Cardiac septum (tissue), 1 donor: ENCODE measurements at regions not wholly inside any gene's neighbourhood (a gene's known extent, or its start where the extent isn't known, plus 50 kb on each side); places are given as distances from the start of the nearest gene placed in this dataset.

Experiments
- DNase-seq: peaks from one replicate; pipeline ENCODE4 v3.0.0-alpha.2; 2020; ENCODE audit warnings: low spot score
- intact Hi-C: fragments of 100-400 bp; cut with DNase I; formaldehyde crosslinking; loops from one replicate; pipeline ENCODE4 v1.14.0; 2022
- donor health status: DM: no; HTN: no; CAD: no.

- intact Hi-C loops, result no loop called here
- no peak for DNase-seq
Observed at GRCh38 chr6:67653561-67653960, 981.5 kb upstream of the ADGRB3 start.

- no peak for DNase-seq
- intact Hi-C loops, result no loop called here
Observed at GRCh38 chr6:67646550-67646949, 988.5 kb upstream of the ADGRB3 start.

DNA sequence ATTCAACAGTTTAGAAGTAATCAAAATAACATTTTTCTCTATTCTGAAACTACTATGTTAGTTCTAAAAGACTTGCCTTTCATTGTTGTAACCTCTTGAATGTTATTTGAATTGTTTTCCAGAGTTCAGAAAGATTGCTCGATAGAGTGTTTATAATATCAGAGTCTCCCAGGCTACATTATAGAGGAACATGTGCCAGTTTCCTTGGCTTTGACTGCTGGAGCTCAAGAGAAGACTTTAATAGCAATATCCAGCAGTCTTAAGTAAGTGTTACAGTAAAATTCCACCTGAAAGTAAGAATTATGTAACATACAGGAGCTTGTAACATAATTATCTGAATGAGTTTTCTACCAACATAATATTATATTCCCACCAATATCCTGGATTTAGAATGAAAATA, 991.8 kb upstream of the ADGRB3 start:
- DNase-seq, result no peak
- intact Hi-C loops, result no loop called here

GRCh38 chr6:67642582-67642981, 992.5 kb upstream of the ADGRB3 start:
- DNase-seq, result no peak
- intact Hi-C loops, result no loop called here

GRCh38 chr6:67640484-67640883, 994.6 kb upstream of the ADGRB3 start:
- DNase-seq, result no peak
- intact Hi-C loops, result no loop called here

- no peak for DNase-seq
- intact Hi-C loops, result no loop called here
Observed at GRCh38 chr6:67639161-67639560, 995.9 kb upstream of the ADGRB3 start.

DNA sequence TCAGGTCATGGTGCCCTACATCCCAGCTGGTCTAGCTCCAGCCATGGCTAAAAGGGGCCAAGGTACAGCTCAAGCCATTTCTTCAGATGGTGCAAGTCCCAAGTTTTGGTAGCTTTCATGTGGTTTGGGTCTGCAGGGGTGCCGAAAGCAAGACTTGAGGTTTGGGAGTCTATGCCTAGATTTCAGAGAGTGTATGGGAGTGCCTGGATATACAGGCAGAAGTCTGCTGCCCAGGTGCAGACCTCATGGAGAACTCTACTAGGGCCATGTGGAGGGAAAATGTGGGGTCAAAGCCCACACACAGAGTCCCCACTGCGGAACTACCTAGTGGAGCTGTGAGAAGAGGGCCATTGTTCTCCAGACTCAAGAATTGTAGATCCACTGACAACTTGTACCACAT, 1000.9 kb upstream of the ADGRB3 start:
- no peak for DNase-seq
- intact Hi-C loops, result no loop called here

DNA sequence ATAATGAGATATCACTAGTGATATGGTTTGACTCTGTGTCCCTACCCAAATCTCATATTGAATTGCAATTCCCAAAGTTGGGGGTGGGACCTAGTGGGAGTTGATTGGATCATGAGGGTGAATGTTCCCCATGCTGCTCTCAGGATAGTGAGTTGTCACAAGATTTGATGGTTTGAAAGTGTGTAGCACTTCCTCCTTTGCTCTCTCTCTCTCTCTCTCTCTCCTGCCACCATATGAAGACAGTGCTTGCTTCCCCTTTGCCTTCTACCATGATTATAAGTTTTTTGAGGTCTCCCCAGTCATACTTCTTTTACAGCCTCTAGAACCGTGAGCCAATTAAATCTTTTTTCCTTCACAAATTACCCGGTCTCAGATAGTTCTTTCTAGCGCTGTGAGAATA, 1002.0 kb upstream of the ADGRB3 start:
- no peak for DNase-seq
- intact Hi-C loops, result no loop called here

- no peak for DNase-seq
- intact Hi-C loops, result no loop called here
Observed at GRCh38 chr6:67630146-67630545, 1004.9 kb upstream of the ADGRB3 start.

- intact Hi-C loops, result no loop called here
- no peak for DNase-seq
Observed at GRCh38 chr6:67629258-67629657, 1005.8 kb upstream of the ADGRB3 start.

DNA sequence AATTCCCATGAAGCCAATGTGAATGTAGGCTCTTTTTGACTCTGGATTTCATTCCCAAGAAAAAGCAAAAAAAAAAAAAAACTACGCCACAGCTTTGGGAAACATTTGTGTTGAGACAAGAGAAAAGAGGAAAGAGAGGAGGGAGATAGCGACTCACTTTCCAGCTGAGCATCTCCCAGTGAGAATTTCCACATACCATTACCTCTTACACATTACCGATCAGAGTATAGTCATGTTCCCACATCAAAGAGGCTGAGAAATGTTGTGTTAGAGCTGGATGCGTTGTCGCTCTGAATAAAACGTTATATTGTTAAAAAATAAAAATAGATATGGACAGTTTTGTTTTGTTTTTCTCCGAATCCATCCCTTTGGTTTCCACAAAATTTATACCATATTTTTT, 1019.3 kb upstream of the ADGRB3 start:
- DNase-seq, result no peak
- intact Hi-C loops, result no loop called here

- intact Hi-C loops, result no loop called here
- no peak for DNase-seq
Observed at GRCh38 chr6:67608099-67608749, 1026.9 kb upstream of the ADGRB3 start.

DNA sequence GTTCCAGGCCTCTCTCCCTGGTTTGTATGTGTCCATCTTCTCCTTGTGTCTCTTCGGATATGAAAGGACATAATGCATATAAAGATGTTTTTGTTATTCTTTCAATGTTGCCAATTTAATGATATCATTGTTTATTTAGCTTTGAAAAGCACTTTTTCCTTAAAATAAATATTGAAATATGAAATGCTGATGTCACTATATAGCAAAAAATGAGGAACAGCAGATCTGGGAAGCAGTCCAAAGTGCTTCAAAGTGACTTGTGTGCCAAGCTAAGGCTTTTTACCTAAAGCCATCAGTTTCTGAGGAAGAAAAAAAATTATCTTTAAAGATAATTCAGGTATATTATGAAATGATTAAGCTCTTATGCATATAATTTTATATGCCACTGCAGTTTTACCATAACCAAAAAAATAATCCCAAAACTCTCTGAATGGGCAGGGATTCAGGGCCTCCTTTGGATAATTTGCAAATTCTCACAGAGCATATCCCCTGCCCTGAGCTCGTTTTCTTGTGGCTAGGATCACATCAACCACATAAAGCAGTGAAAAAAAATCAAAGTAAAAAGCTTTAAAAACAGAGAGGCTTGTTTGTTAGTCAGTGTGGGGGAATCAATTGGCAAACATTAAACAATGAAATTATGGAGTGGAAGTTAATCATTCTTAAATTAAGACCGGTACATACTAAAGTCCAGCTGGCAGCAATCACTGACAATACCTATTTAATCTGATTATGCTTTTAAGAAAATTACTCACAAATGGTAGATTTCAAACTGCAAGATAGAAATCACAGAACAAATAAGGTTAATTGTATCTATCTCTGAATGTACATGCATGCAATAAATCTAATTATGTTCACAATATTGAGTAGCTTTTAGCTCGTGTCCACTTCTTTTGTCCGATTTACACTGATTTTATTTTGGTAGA, 1027.9 kb upstream of the ADGRB3 start:
- intact Hi-C loops, result no loop called here
- no peak for DNase-seq

- intact Hi-C loops, result no loop called here
Observed at GRCh38 chr6:67594366-67594765, 1040.7 kb upstream of the ADGRB3 start.

DNA sequence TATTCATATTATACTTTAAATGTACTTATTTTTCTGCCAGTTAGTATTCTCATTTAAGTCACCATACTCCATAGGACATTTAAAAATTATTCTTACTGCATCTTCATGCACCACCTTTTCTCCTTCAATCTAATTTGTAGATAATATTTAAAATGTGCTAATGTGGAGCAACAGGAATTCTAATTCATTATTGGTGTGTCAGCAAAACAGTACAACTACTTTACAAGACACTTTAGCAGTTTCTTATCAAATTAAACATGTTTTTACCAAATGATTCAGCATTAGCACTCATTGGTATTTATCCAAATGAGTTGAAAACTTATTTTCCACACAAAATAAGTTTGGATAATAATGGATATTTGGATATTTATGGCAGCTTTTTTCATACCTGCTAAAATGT, 1041.8 kb upstream of the ADGRB3 start:
- DNase-seq, result no peak
- intact Hi-C loops, result no loop called here

More at GRCh38 chr6:67594366-67594765, 1040.7 kb upstream of the ADGRB3 start:
- DNase-seq, result no peak

DNA sequence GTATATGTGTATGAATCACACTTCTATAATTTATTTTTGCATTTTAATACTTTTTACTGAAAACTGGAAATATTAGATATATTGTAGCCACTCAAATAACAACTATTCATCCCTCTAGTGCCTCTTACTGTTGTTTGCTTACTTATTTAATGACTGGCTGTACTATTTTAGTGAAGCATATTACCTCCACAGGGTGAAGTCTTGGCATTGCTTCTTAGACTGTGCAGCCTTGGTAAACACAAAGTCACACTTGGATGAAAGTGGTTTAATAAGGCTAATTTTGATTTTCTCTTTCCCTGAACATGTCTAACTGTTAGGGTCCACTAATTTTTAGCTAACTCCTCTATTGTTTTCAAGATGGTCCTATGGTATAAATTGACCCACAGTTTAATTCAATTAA, 1043.2 kb upstream of the ADGRB3 start:
- intact Hi-C loops, result no loop called here

GRCh38 chr6:67567842-67568241, 1067.2 kb upstream of the ADGRB3 start:
- intact Hi-C loops, result no loop called here

More for the DNA sequence above, 1043.2 kb upstream of the ADGRB3 start:
- no peak for DNase-seq

GRCh38 chr6:67563671-67564070, 1071.4 kb upstream of the ADGRB3 start:
- no peak for DNase-seq
- intact Hi-C loops, result no loop called here

More at GRCh38 chr6:67567842-67568241, 1067.2 kb upstream of the ADGRB3 start:
- no peak for DNase-seq

- intact Hi-C loops, result no loop called here
- DNase-seq, result no peak
Observed at GRCh38 chr6:67560068-67560467, 1075.0 kb upstream of the ADGRB3 start.

DNA sequence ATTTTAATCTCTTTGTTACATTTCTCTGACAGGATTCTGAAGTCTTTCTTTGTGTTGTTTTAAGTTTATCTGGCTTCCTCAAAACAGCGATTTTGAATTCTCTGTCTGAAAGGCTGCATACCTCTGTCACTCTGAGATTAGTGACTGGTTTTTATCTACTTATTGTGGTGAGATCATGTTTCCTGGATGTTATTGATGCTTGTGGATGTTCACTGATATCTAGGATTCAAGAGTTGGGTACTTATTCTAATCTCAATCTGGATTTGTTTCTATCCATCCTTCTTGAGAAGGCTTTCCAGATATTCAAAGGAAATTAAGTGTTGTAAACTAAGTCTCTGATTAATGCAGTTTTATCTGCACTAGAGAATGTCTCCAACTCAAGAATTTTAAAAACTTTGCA, 1076.1 kb upstream of the ADGRB3 start:
- intact Hi-C loops, result no loop called here
- DNase-seq, result no peak

DNA sequence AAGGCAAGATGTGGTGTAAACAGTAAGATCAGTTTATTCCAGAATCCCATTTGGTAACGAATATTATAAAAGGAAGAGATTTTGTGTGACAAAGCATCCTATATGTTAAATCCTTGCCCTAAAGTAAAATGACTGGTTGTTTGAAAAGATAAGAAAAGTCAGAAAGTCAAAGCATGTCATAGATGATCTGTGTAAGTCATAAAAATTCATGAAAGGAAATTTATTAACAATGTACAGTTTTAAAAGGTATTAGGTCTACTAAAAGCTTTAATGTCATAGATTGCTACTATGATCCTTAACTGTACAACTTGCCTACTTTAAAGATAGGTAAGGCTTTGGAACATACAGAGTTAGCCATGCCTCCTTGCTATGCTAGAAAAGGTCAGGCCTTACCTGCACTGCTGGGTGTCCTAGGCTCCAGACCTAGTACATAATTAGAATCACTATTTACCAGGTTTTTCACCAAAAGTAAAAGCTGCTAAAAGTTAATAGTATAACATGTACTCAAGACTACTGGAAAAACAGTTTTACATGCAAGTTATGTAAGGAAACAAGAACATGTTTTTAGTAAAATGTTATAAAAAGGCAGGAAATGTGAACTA, 1090.1 kb upstream of the ADGRB3 start:
- no peak for DNase-seq
- intact Hi-C loops, result no loop called here
